GM23338 (cell line): ENCODE measurements at regions not wholly inside any gene's neighbourhood (a gene's known extent, or its start where the extent isn't known, plus 50 kb on each side); places are given as distances from the start of the nearest gene placed in this dataset.

Experiments used
- ATAC-seq: fragments of 200-7000 bp; cut with Tn5 transposase; 3 replicates; pipeline ENCODE4 v1.9.1; 2020
- DNase-seq: peaks from one replicate; pipeline ENCODE4 v3.0.0-alpha.2; 2015; ENCODE audit warnings: low spot score
- H2AFZ ChIP-seq: fragments of 200-600 bp; sonication (generic); 2 replicates; pipeline ENCODE4 v1.8.0; 2016; ENCODE audit warnings: antibody characterized with exemption, mild to moderate bottlenecking, moderate library complexity
- H3F3A ChIP-seq: fragments of 200-600 bp; sonication (generic); replicated peaks from 2 replicates; pipeline ENCODE4 v1.8.0; 2017; ENCODE audit warnings: antibody characterized with exemption, mixed run types, low read depth
- H3K27ac ChIP-seq: fragments of 200-600 bp; sonication (generic); 2 replicates; pipeline ENCODE4 v1.6.1; 2016; ENCODE audit warnings: low read depth
- H3K27me3 ChIP-seq: fragments of 200-600 bp; sonication (generic); 2 replicates; pipeline ENCODE4 v1.8.0; 2016; ENCODE audit warnings: mild to moderate bottlenecking, mixed run types, moderate library complexity; ENCODE audit not compliant: insufficient read depth
- H3K36me3 ChIP-seq: fragments of 200-600 bp; sonication (generic); 2 replicates; pipeline ENCODE4 v1.8.0; 2016; ENCODE audit warnings: mild to moderate bottlenecking; ENCODE audit not compliant: insufficient read depth
- H3K4me1 ChIP-seq: fragments of 200-600 bp; sonication (generic); 2 replicates; pipeline ENCODE4 v1.8.0; 2016; ENCODE audit warnings: mild to moderate bottlenecking, moderate library complexity; ENCODE audit not compliant: insufficient read depth
- H3K4me2 ChIP-seq: fragments of 200-600 bp; sonication (generic); 2 replicates; pipeline ENCODE4 v1.7.1; 2017; ENCODE audit warnings: mixed run types
- H3K4me3 ChIP-seq: fragments of 200-600 bp; sonication (generic); 2 replicates; pipeline ENCODE4 v1.6.1; 2016; ENCODE audit warnings: mixed run types
- H3K79me2 ChIP-seq: fragments of 200-600 bp; sonication (generic); replicated peaks from 2 replicates; pipeline ENCODE4 v1.8.0; 2017; ENCODE audit warnings: mild to moderate bottlenecking; ENCODE audit not compliant: insufficient read depth
- H3K9me2 ChIP-seq: fragments of 200-600 bp; sonication (generic); 2 replicates; pipeline ENCODE4 v1.8.0; 2017; ENCODE audit not compliant: insufficient read depth
- H4K20me1 ChIP-seq: fragments of 200-600 bp; sonication (generic); replicated peaks from 2 replicates; pipeline ENCODE4 v1.8.0; 2017; ENCODE audit warnings: mild to moderate bottlenecking; ENCODE audit not compliant: insufficient read depth
- H3K27ac Mint-ChIP-seq: 2 replicates; pipeline ENCODE4 v1.8.0; 2020; ENCODE audit warnings: inconsistent platforms, mild to moderate bottlenecking, moderate library complexity, mixed read lengths
- H3K27me3 Mint-ChIP-seq: 3 replicates; pipeline ENCODE4 v1.8.0; 2022; ENCODE audit warnings: low read depth, mild to moderate bottlenecking, moderate library complexity, mixed read lengths, inconsistent platforms; ENCODE audit not compliant: insufficient read depth, poor library complexity
- H3K36me3 Mint-ChIP-seq: 3 replicates; pipeline ENCODE4 v1.8.0; 2021; ENCODE audit warnings: low read depth, mild to moderate bottlenecking, inconsistent platforms, moderate library complexity, mixed read lengths
- H3K4me1 Mint-ChIP-seq: 3 replicates; pipeline ENCODE4 v1.8.0; 2020; ENCODE audit warnings: mild to moderate bottlenecking, inconsistent platforms, mixed read lengths
- H3K4me3 Mint-ChIP-seq: 3 replicates; pipeline ENCODE4 v1.8.0; 2021; ENCODE audit warnings: moderate library complexity, mild to moderate bottlenecking, inconsistent platforms, mixed read lengths
- H3K9me3 Mint-ChIP-seq: 3 replicates; pipeline ENCODE4 v1.8.0; 2020; ENCODE audit warnings: moderate library complexity, mild to moderate bottlenecking, inconsistent platforms, mixed read lengths
- CREB1 ChIP-seq: fragments of 250-450 bp; sonication (Bioruptor Pico); IDR thresholded peaks from 2 replicates; pipeline ENCODE4 v1.5.0; 2020; ENCODE audit warnings: low read depth, mild to moderate bottlenecking, moderate library complexity
- CTCF ChIP-seq, 2 experiments: fragments of 200-600 bp in 1 of 2; sonication (generic) in 1 of 2; conservative IDR thresholded peaks; 2 replicates each; pipeline versions ENCODE4 v1.5.1 to v1.6.1; 2016 to 2017; ENCODE audit warnings: antibody characterized with exemption in 2 of 2, low read depth in 2 of 2, mild to moderate bottlenecking in 2 of 2, moderate library complexity in 1 of 2
- ETS1 ChIP-seq: IDR thresholded peaks from 2 replicates; pipeline ENCODE4 v1.6.1; 2016; ENCODE audit warnings: antibody characterized with exemption
- EZH2 ChIP-seq: fragments of 200-600 bp; sonication (generic); IDR thresholded peaks from one replicate; pipeline ENCODE4 v1.8.0; 2017; ENCODE audit warnings: antibody characterized with exemption, mild to moderate bottlenecking, low read depth; ENCODE audit not compliant: unreplicated experiment
- JUNB ChIP-seq: IDR thresholded peaks from one replicate; pipeline ENCODE4 v1.6.1; 2016; ENCODE audit warnings: antibody characterized with exemption; ENCODE audit not compliant: unreplicated experiment
- NANOG ChIP-seq: IDR thresholded peaks from 2 replicates; pipeline ENCODE4 v1.6.1; 2016; ENCODE audit warnings: antibody characterized with exemption, borderline replicate concordance
- POLR2AphosphoS5 ChIP-seq: IDR thresholded peaks from 2 replicates; pipeline ENCODE4 v1.6.1; 2016; ENCODE audit warnings: antibody characterized with exemption, low read depth
- STAT1 ChIP-seq: IDR thresholded peaks from one replicate; pipeline ENCODE4 v1.6.1; 2016; ENCODE audit warnings: antibody characterized with exemption; ENCODE audit not compliant: unreplicated experiment
- ZNF114 ChIP-seq: fragments of 250-450 bp; sonication (Bioruptor Pico); IDR thresholded peaks from 2 replicates; pipeline ENCODE4 v1.5.0; 2020; ENCODE audit warnings: mild to moderate bottlenecking, moderate library complexity

- Mint-ChIP-seq H3K36me3 (peaks cover 4% of the 10 kb centered on the region; the same call in 1 of the 3 replicates), H3K4me1 (no peaks in the 10 kb centered on the region), H3K4me3 (no peak overlapping the region), H3K27ac (no peak overlapping the region), H3K9me3 (peaks cover 5% of the 10 kb centered on the region), H3K27me3 (no peaks in the 10 kb centered on the region)
- Histone ChIP-seq H3K4me3 (no peak overlapping the region), H3K4me1 (no peaks in the 10 kb centered on the region), H3K36me3 (no peaks in the 10 kb centered on the region), H4K20me1 (no peaks in the 10 kb centered on the region), H3K9me2 (no peaks in the 10 kb centered on the region), H3K79me2 (no peaks in the 10 kb centered on the region), H3K27me3 (no peaks in the 10 kb centered on the region), H2AFZ (no peak overlapping the region), H3F3A (no peaks in the 10 kb centered on the region), H3K27ac (no peak overlapping the region), H3K4me2 (no peak overlapping the region)
- ATAC-seq (no peak), DNase-seq (no peak)
- TF ChIP-seq STAT1 (no peak), CREB1 (no peak), EZH2 (no peak)
Measured at GRCh38 chr6:141618180-141618581, 514.5 kb upstream of the GJE1 start.

GRCh38 chr6:141610741-141611140, 522.0 kb upstream of the GJE1 start:
- ATAC-seq (peak; percentile 41; the same call in 1 of the 3 replicates), DNase-seq (peak; percentile 52)
- Histone ChIP-seq H3K4me2 (no peak overlapping the region), H4K20me1 (no peaks in the 10 kb centered on the region), H3K79me2 (no peaks in the 10 kb centered on the region), H3K9me2 (no peaks in the 10 kb centered on the region), H3K27me3 (no peaks in the 10 kb centered on the region), H3F3A (no peaks in the 10 kb centered on the region), H3K36me3 (no peaks in the 10 kb centered on the region), H3K4me1 (no peaks in the 10 kb centered on the region), H2AFZ (no peak overlapping the region), H3K27ac (no peak overlapping the region), H3K4me3 (no peak overlapping the region)
- peaks cover 14% of the 10 kb centered on the region; the same call in 2 of the 3 replicates for H3K9me3 Mint-ChIP-seq
- H3K27ac Mint-ChIP-seq, result no peak overlapping the region
- TF ChIP-seq CREB1 (no peak), ETS1 (no peak), POLR2AphosphoS5 (no peak), CTCF (conservative IDR thresholded peaks at IDR 0.05; ENCODE audit: low read depth in 2 of 2) (peak; percentile 50 to 57)
- H3K27me3 Mint-ChIP-seq, result no peaks in the 10 kb centered on the region
- H3K36me3 Mint-ChIP-seq, result peaks cover 7% of the 10 kb centered on the region; the same call in 2 of the 3 replicates
- H3K4me3 Mint-ChIP-seq, result no peak overlapping the region
- no peaks in the 10 kb centered on the region for H3K4me1 Mint-ChIP-seq

- Histone ChIP-seq H3K36me3 (no peaks in the 10 kb centered on the region), H2AFZ (no peak overlapping the region), H4K20me1 (no peaks in the 10 kb centered on the region), H3K4me1 (no peaks in the 10 kb centered on the region), H3K27me3 (no peaks in the 10 kb centered on the region), H3K9me2 (no peaks in the 10 kb centered on the region), H3K4me3 (no peak overlapping the region), H3F3A (no peaks in the 10 kb centered on the region), H3K79me2 (no peaks in the 10 kb centered on the region), H3K4me2 (no peak overlapping the region), H3K27ac (no peak overlapping the region)
- no peak overlapping the region for H3K27ac Mint-ChIP-seq
- DNase-seq, result no peak
- no peak overlapping the region for H3K4me3 Mint-ChIP-seq
- peaks cover 14% of the 10 kb centered on the region; the same call in 2 of the 3 replicates for H3K9me3 Mint-ChIP-seq
- ATAC-seq, result no peak
- no peaks in the 10 kb centered on the region for H3K27me3 Mint-ChIP-seq
- no peaks in the 10 kb centered on the region for H3K4me1 Mint-ChIP-seq
- H3K36me3 Mint-ChIP-seq, result peaks cover 7% of the 10 kb centered on the region; the same call in 2 of the 3 replicates
- TF ChIP-seq ZNF114 (CRISPR knock-in tag) (no peak), CREB1 (no peak), JUNB (no peak), NANOG (no peak), ETS1 (no peak), POLR2AphosphoS5 (no peak), CTCF (conservative IDR thresholded peaks at IDR 0.05; ENCODE audit: low read depth in 2 of 2) (no peak)
Measured at GRCh38 chr6:141607956-141608355, 524.8 kb upstream of the GJE1 start.
